GM12878 (cell line): ENCODE measurements at regions not wholly inside any gene's neighbourhood (a gene's known extent, or its start where the extent isn't known, plus 50 kb on each side); places are given as distances from the start of the nearest gene placed in this dataset.

Experiments
- CBFB ChIP-seq: IDR thresholded peaks from 2 replicates; pipeline ENCODE4 v1.6.1; 2016; ENCODE audit warnings: antibody characterized with exemption, low read depth
- CBX5 ChIP-seq: sonication (generic); IDR thresholded peaks from 2 replicates; pipeline ENCODE4 v1.6.1; 2016; ENCODE audit warnings: low read depth, moderate library complexity, mild to moderate bottlenecking, inconsistent platforms
- CEBPB ChIP-seq, 2 experiments: fragments of 150-350 bp in 1 of 2; IDR thresholded peaks; 2 replicates each; pipeline ENCODE4 v1.6.1; 2012 to 2014; ENCODE audit warnings: low read depth in 2 of 2, low read length in 2 of 2, borderline replicate concordance in 1 of 2, inconsistent platforms in 1 of 2
- EED ChIP-seq: sonication (generic); IDR thresholded peaks from 2 replicates; pipeline ENCODE4 v1.6.1; 2016; ENCODE audit warnings: antibody characterized with exemption, low read depth
- MEF2B ChIP-seq: fragments of 450-650 bp; IDR thresholded peaks from 2 replicates; pipeline ENCODE4 v1.6.1; 2018; ENCODE audit warnings: mild to moderate bottlenecking, moderate library complexity; ENCODE audit not compliant: partially characterized antibody, poor library complexity, severe bottlenecking
- POLR2A ChIP-seq: IDR thresholded peaks from 2 replicates; pipeline ENCODE4 v1.6.1; 2011; ENCODE audit warnings: low read depth, mild to moderate bottlenecking, low read length
- SIN3A ChIP-seq: IDR thresholded peaks from 2 replicates; pipeline ENCODE4 v1.6.1; 2012; ENCODE audit warnings: low read depth, low read length, improper control_type of control experiment
- SMC3 ChIP-seq: IDR thresholded peaks from 2 replicates; pipeline ENCODE4 v1.6.1; 2011; ENCODE audit warnings: low read length, improper control_type of control experiment, borderline replicate concordance
- ZZZ3 ChIP-seq: IDR thresholded peaks from 2 replicates; pipeline ENCODE4 v1.6.1; 2011; ENCODE audit warnings: low read depth; ENCODE audit not compliant: control insufficient read depth, insufficient read length
- TF ChIP-seq, protein P1 (sequence below), 3 experiments: IDR thresholded peaks in 2 of 3; conservative IDR thresholded peaks in 1 of 3; 2 replicates each; pipeline ENCODE4 v1.5.1; 2011; ENCODE audit warnings: low read depth in 3 of 3, low read length in 3 of 3, mild to moderate bottlenecking in 3 of 3, control low read depth in 2 of 3, moderate library complexity in 2 of 3, inconsistent platforms in 1 of 3, mixed read lengths in 1 of 3; ENCODE audit not compliant: control insufficient read depth in 2 of 3, insufficient read depth in 1 of 3; ENCODE audit errors: extremely low read depth in 1 of 3
- TF ChIP-seq, protein P2 (sequence below): IDR thresholded peaks from 2 replicates; pipeline ENCODE4 v1.6.1; 2012; ENCODE audit warnings: low read depth, low read length, improper control_type of control experiment
- TF ChIP-seq, protein P3 (sequence below): IDR thresholded peaks from 2 replicates; pipeline ENCODE4 v1.6.1; 2011; ENCODE audit warnings: borderline replicate concordance, low read depth, mild to moderate bottlenecking, moderate library complexity, low read length; ENCODE audit not compliant: insufficient read depth, poor library complexity, severe bottlenecking

DNA sequence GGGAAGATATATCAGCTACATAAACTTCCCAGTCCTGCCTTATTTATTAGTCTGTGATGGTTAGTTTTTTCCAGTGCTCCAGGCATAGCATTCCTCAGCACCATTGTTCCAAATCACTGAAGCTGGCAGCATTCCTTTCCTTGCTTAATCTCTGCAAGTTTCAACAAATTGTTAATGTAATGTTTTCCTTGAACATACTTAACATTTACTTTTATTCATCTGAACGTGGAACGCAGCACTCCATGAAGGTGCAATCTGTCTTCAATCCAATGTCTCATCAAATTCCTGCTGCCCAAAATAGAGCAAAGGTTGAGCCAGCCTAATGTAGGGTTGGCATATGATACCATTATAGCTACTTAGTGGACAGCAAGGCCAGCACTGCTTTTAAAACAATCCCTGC is 441.1 kb upstream of the RBFOX1 start:
- TF ChIP-seq, protein P1, sequence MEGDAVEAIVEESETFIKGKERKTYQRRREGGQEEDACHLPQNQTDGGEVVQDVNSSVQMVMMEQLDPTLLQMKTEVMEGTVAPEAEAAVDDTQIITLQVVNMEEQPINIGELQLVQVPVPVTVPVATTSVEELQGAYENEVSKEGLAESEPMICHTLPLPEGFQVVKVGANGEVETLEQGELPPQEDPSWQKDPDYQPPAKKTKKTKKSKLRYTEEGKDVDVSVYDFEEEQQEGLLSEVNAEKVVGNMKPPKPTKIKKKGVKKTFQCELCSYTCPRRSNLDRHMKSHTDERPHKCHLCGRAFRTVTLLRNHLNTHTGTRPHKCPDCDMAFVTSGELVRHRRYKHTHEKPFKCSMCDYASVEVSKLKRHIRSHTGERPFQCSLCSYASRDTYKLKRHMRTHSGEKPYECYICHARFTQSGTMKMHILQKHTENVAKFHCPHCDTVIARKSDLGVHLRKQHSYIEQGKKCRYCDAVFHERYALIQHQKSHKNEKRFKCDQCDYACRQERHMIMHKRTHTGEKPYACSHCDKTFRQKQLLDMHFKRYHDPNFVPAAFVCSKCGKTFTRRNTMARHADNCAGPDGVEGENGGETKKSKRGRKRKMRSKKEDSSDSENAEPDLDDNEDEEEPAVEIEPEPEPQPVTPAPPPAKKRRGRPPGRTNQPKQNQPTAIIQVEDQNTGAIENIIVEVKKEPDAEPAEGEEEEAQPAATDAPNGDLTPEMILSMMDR (IDR thresholded peaks at IDR 0.05 in 2 of 3, conservative IDR thresholded peaks at IDR 0.05 in 1 of 3; ENCODE audit: control insufficient read depth in 2 of 3, extremely low read depth in 1 of 3, insufficient read depth in 1 of 3, low read depth in 3 of 3, low read length in 3 of 3), result no peak
- TF ChIP-seq ZZZ3 (no peak), CBX5 (no peak), POLR2A (no peak), EED (no peak), MEF2B (no peak), CEBPB (IDR thresholded peaks at IDR 0.05; ENCODE audit: borderline replicate concordance in 1 of 2, low read depth in 2 of 2, low read length in 2 of 2) (no peak), SMC3 (no peak), SIN3A (no peak), CBFB (no peak)
- TF ChIP-seq, protein P2, sequence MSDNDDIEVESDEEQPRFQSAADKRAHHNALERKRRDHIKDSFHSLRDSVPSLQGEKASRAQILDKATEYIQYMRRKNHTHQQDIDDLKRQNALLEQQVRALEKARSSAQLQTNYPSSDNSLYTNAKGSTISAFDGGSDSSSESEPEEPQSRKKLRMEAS, result no peak
- TF ChIP-seq, protein P3, sequence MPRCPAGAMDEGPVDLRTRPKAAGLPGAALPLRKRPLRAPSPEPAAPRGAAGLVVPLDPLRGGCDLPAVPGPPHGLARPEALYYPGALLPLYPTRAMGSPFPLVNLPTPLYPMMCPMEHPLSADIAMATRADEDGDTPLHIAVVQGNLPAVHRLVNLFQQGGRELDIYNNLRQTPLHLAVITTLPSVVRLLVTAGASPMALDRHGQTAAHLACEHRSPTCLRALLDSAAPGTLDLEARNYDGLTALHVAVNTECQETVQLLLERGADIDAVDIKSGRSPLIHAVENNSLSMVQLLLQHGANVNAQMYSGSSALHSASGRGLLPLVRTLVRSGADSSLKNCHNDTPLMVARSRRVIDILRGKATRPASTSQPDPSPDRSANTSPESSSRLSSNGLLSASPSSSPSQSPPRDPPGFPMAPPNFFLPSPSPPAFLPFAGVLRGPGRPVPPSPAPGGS, result no peak
